KBM-7 (cell line): ENCODE measurements at regions not wholly inside any gene's neighbourhood (a gene's known extent, or its start where the extent isn't known, plus 50 kb on each side); places are given as distances from the start of the nearest gene placed in this dataset.
"Not testable (repeated sequence)": the region's sequence is repeated elsewhere in the genome, so short reads cannot be mapped to it uniquely, and the experiment has no call there.

ENCODE experiments used
- DNase-seq: peaks from one replicate; pipeline ENCODE4 v3.0.0-alpha.2; 2015
- in situ Hi-C: fragments of 300-500 bp; cut with MboI; formaldehyde crosslinking; loops from 2 replicates; pipeline ENCODE4 v1.14.3; 2020; ENCODE audit warnings: low sequenced_read_pairs, low pct_unique_long_range_greater_than_20kb, mixed read lengths

DNA sequence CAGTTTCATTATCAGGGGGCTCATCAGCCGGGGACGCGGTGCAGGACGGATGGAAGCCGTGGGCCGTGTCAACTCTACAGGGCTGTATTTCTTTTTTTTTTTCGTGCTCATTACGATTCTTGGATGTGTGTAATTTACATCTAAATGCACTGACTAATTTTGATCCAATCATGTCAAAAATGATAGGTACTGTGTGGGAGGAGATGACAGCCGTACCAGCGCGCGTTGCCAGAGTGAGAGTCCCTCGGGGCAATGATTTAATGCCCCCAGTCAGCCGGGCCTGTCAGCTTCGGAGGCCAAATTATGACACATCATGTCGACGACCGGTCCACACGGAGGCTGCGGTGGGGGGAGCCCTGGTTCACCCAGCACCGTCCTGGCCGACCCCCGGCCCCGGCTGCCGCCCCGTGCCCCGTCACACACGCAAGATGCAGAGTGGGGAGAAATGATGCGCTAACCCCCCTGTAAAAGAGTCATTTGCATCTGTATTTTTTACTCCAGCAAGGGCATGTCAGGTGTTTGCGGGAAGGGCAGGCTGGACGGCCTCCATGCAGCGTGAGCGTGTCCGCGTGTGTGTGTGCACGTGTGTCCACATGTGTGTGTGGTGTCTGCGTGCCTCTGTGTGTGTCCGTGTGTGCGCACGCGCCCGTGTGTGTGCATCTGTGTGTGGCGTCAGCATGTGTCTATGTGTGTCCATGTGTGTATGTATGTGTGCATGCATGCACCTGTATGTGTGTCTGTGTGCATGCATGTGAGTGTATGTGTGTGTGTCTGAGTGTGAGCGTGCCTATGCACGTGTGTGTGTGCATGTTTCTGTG lies 74.3 kb upstream of the PPP2R3B start:
- DNase-seq = no peak
- in situ Hi-C loops = no loop called here

DNA sequence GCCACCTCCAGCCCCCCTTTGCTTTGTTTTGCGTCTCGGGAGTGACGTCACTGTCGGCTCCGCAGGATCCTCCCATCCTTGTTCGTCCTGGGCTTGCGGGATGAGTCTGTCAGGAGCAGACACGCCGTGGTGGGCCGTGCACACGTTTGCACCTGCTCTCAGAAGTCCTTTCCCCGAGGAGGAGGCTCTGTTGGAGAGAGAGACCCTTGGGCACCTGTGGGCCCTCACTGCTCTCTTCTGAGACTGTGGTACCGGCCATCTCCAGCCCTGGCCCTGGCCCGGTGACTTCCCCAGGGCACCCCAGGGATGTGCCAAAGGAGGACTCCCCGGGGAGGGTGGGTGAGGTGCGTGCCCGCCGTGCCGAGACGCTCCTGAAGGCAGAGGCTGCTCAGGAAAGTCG lies 76.1 kb upstream of the PPP2R3B start:
- DNase-seq = no peak
- in situ Hi-C loops = no loop called here

GRCh38 chrX:465418-466215 lies 78.9 kb upstream of the PPP2R3B start:
- in situ Hi-C loops = no loop called here
- no peak for DNase-seq

- DNase-seq, in situ Hi-C loops: not testable (repeated sequence)
Observed at GRCh38 chrX:466836-467235, 80.1 kb upstream of the PPP2R3B start.

- in situ Hi-C loops, DNase-seq: not testable (repeated sequence)
Observed at GRCh38 chrX:467686-468085, 81.0 kb upstream of the PPP2R3B start.

GRCh38 chrX:468979-469378 lies 82.3 kb upstream of the PPP2R3B start:
- in situ Hi-C loops = no loop called here
- no peak for DNase-seq

- in situ Hi-C loops = no loop called here
- DNase-seq = no peak
Observed at GRCh38 chrX:470686-471085, 84.0 kb upstream of the PPP2R3B start.

DNA sequence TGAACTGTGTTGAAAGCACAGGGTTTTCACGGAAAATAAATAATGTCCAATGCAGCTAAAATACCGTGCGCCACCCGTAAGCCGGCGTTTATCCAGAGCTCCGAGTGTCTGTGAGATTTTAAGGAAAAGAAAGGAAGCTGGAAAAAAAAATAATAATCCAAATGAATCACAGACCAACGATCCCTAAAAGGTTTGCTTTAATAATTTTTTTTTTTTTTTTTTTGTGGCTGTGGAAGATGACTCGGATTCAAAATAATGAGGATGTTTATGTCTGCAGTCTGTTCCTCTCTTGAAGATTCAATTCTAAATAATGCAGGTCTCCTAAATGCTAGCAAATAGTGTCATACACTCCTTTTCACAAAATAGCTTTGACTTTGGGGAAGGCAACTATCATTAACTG lies 84.6 kb upstream of the PPP2R3B start:
- DNase-seq = no peak
- in situ Hi-C loops = no loop called here

- DNase-seq, in situ Hi-C loops: not testable (repeated sequence)
Observed at GRCh38 chrX:472275-472674, 85.6 kb upstream of the PPP2R3B start.

DNA sequence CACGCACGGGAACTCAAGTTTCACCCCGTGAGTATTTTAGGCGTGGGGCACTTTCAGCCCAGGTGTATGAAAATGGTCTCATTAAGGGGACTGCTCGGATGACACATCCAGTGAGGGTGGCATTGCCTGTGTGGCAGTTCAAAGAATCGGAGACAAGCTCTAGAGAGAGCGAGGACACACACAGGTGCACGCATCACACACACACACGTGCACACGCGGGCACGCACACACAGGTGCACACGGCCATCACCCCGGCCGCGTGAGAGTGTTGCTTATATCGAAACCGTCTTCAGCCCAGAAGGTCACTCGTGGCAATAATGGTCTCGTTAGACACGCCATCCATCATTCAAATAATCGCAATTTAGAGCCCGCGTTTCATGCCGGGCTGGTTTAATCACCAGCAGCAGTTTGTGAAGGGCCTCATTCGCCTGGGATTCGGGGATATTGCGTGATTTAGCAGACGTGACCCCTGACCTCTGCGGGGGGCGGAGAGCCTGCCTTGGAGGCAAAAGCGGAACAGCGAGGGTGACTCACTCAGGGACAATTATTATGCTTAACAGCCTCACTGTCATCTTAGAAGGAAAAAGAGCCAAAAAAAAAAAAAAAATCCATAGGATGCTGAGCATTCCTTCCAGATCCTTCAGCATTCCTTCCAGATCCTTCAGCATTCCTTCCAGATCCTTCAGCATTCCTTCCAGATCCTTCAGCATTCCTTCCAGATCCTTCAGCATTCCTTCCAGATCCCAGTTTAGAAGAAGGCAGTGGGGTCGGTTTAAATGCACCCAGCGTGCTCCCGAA lies 89.4 kb upstream of the PPP2R3B start:
- in situ Hi-C loops = no loop called here
- peak; percentile 28 for DNase-seq

- in situ Hi-C loops = no loop called here
Observed at GRCh38 chrX:476724-477075, 90.0 kb upstream of the PPP2R3B start.

GRCh38 chrX:477441-478012 lies 90.8 kb upstream of the PPP2R3B start:
- DNase-seq = no peak
- in situ Hi-C loops = no loop called here

More at GRCh38 chrX:476724-477075, 90.0 kb upstream of the PPP2R3B start:
- DNase-seq = no peak

GRCh38 chrX:479273-479981 lies 92.7 kb upstream of the PPP2R3B start:
- in situ Hi-C loops = no loop called here
- peak; percentile 58 for DNase-seq

- DNase-seq = peak; percentile 45
- in situ Hi-C loops = no loop called here
Observed at GRCh38 chrX:480861-481417, 94.2 kb upstream of the PPP2R3B start.

GRCh38 chrX:482192-482701 lies 95.5 kb upstream of the PPP2R3B start:
- in situ Hi-C loops = no loop called here
- no peak for DNase-seq

DNA sequence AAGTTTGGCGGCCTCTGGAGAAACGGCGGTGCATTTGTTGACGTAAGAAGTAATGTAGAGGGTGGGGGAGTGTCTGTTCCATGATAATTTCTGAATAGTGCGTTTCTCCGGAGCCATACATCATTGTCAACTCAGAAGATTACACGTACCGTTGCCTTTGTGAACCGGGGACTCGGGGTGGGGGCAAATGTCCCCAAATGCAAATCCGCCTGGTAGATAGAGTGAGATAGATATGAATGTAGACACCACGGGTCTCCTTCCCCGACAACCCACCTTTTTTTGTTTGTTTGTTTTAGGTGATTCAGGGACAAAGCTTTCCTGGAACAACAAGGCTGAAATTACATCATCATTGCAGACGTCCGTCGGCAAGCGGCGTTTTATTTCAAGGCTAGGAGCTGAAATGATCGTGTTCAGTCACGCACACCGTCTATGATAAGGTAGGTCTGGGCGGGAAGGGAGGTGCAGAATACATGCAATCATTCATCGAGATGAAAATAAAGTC lies 96.0 kb upstream of the PPP2R3B start:
- in situ Hi-C loops = no loop called here
- no peak for DNase-seq

GRCh38 chrX:485368-485767 lies 98.7 kb upstream of the PPP2R3B start:
- DNase-seq = no peak
- in situ Hi-C loops = no loop called here

GRCh38 chrX:486325-486724 lies 99.6 kb upstream of the PPP2R3B start:
- in situ Hi-C loops = no loop called here

More at GRCh38 chrX:486325-486724, 99.6 kb upstream of the PPP2R3B start:
- no peak for DNase-seq
